ENCODE measurements at regions not wholly inside any gene's neighbourhood (a gene's known extent, or its start where the extent isn't known, plus 50 kb on each side); places are given as distances from the start of the nearest gene placed in this dataset.

DNA sequence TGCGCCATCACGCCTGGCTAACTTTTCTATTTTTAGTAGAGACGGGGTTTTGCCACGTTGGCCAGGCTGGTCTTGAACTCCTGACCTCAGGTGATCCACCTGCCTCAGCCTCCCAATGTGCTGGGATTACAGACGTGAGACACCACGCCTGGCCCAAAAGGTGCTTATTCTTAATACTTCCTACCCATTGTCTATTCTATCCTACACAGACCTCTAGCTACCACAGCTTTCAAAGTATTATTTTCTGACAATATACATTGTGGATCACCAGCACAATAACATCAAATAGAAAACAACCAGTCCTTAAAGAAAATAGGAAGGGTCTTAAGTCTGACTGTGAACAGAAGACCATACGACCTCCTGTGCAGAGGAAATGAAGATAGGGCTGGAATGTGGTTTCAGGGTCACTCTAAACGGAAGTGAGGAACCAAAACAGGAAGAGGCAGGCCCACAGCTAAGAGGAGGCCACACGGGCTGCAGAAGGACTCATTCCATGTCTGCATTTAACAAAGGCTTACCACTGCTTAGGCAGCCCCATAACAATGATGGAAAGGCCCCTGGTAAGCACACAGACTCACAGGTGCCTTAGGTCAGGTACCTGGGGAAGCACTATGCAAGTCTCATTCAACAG lies 115.2 kb downstream of the ZFAND4 start (continued):
- TF ChIP-seq, protein P1, sequence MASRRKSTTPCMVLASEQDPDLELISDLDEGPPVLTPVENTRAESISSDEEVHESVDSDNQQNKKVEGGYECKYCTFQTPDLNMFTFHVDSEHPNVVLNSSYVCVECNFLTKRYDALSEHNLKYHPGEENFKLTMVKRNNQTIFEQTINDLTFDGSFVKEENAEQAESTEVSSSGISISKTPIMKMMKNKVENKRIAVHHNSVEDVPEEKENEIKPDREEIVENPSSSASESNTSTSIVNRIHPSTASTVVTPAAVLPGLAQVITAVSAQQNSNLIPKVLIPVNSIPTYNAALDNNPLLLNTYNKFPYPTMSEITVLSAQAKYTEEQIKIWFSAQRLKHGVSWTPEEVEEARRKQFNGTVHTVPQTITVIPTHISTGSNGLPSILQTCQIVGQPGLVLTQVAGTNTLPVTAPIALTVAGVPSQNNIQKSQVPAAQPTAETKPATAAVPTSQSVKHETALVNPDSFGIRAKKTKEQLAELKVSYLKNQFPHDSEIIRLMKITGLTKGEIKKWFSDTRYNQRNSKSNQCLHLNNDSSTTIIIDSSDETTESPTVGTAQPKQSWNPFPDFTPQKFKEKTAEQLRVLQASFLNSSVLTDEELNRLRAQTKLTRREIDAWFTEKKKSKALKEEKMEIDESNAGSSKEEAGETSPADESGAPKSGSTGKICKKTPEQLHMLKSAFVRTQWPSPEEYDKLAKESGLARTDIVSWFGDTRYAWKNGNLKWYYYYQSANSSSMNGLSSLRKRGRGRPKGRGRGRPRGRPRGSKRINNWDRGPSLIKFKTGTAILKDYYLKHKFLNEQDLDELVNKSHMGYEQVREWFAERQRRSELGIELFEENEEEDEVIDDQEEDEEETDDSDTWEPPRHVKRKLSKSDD (conservative IDR thresholded peaks at IDR 0.05; ENCODE audit: low read length) = no peak
- TF ChIP-seq, protein P2, sequence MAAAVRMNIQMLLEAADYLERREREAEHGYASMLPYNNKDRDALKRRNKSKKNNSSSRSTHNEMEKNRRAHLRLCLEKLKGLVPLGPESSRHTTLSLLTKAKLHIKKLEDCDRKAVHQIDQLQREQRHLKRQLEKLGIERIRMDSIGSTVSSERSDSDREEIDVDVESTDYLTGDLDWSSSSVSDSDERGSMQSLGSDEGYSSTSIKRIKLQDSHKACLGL (CRISPR knock-in tag; IDR thresholded peaks at IDR 0.05; ENCODE audit: borderline replicate concordance, poor library complexity, severe bottlenecking) = no peak
- TF ChIP-seq, protein P3, sequence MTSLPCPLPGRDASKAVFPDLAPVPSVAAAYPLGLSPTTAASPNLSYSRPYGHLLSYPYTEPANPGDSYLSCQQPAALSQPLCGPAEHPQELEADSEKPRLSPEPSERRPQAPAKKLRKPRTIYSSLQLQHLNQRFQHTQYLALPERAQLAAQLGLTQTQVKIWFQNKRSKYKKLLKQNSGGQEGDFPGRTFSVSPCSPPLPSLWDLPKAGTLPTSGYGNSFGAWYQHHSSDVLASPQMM (CRISPR knock-in tag; IDR thresholded peaks at IDR 0.05) = no peak
- TF ChIP-seq, protein P4, sequence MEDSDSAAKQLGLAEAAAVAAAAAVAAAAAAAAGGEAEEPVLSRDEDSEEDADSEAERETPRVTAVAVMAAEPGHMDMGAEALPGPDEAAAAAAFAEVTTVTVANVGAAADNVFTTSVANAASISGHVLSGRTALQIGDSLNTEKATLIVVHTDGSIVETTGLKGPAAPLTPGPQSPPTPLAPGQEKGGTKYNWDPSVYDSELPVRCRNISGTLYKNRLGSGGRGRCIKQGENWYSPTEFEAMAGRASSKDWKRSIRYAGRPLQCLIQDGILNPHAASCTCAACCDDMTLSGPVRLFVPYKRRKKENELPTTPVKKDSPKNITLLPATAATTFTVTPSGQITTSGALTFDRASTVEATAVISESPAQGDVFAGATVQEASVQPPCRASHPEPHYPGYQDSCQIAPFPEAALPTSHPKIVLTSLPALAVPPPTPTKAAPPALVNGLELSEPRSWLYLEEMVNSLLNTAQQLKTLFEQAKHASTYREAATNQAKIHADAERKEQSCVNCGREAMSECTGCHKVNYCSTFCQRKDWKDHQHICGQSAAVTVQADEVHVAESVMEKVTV (CRISPR knock-in tag; IDR thresholded peaks at IDR 0.05) = no peak
- TF ChIP-seq SRSF3 (IDR thresholded peaks at IDR 0.05; ENCODE audit: insufficient read depth, low read length) = no peak
- no peak for TF ChIP-seq E2F3 (CRISPR knock-in tag; IDR thresholded peaks at IDR 0.05)
- TF ChIP-seq, protein P5, sequence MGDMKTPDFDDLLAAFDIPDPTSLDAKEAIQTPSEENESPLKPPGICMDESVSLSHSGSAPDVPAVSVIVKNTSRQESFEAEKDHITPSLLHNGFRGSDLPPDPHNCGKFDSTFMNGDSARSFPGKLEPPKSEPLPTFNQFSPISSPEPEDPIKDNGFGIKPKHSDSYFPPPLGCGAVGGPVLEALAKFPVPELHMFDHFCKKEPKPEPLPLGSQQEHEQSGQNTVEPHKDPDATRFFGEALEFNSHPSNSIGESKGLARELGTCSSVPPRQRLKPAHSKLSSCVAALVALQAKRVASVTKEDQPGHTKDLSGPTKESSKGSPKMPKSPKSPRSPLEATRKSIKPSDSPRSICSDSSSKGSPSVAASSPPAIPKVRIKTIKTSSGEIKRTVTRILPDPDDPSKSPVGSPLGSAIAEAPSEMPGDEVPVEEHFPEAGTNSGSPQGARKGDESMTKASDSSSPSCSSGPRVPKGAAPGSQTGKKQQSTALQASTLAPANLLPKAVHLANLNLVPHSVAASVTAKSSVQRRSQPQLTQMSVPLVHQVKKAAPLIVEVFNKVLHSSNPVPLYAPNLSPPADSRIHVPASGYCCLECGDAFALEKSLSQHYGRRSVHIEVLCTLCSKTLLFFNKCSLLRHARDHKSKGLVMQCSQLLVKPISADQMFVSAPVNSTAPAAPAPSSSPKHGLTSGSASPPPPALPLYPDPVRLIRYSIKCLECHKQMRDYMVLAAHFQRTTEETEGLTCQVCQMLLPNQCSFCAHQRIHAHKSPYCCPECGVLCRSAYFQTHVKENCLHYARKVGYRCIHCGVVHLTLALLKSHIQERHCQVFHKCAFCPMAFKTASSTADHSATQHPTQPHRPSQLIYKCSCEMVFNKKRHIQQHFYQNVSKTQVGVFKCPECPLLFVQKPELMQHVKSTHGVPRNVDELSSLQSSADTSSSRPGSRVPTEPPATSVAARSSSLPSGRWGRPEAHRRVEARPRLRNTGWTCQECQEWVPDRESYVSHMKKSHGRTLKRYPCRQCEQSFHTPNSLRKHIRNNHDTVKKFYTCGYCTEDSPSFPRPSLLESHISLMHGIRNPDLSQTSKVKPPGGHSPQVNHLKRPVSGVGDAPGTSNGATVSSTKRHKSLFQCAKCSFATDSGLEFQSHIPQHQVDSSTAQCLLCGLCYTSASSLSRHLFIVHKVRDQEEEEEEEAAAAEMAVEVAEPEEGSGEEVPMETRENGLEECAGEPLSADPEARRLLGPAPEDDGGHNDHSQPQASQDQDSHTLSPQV (IDR thresholded peaks at IDR 0.05) = peak; percentile 20; the same call in 1 of the 2 replicates
- TF ChIP-seq IFI16 (CRISPR knock-in tag; IDR thresholded peaks at IDR 0.05) = no peak
- no peak for TF ChIP-seq MCM5 (IDR thresholded peaks at IDR 0.05; ENCODE audit: low read depth)
- TF ChIP-seq, protein P6, sequence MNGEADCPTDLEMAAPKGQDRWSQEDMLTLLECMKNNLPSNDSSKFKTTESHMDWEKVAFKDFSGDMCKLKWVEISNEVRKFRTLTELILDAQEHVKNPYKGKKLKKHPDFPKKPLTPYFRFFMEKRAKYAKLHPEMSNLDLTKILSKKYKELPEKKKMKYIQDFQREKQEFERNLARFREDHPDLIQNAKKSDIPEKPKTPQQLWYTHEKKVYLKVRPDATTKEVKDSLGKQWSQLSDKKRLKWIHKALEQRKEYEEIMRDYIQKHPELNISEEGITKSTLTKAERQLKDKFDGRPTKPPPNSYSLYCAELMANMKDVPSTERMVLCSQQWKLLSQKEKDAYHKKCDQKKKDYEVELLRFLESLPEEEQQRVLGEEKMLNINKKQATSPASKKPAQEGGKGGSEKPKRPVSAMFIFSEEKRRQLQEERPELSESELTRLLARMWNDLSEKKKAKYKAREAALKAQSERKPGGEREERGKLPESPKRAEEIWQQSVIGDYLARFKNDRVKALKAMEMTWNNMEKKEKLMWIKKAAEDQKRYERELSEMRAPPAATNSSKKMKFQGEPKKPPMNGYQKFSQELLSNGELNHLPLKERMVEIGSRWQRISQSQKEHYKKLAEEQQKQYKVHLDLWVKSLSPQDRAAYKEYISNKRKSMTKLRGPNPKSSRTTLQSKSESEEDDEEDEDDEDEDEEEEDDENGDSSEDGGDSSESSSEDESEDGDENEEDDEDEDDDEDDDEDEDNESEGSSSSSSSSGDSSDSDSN (IDR thresholded peaks at IDR 0.05; ENCODE audit: borderline replicate concordance in 1 of 2, low read depth in 2 of 2, low read length in 2 of 2) = no peak

Measured in K562 (cell line).